Left ventricle myocardium inferior (tissue), 1 donor: ENCODE measurements at regions not wholly inside any gene's neighbourhood (a gene's known extent, or its start where the extent isn't known, plus 50 kb on each side); places are given as distances from the start of the nearest gene placed in this dataset.
"Not testable (repeated sequence)": the region's sequence is repeated elsewhere in the genome, so short reads cannot be mapped to it uniquely, and the experiment has no call there.

Experiments used
- DNase-seq: peaks from one replicate; pipeline ENCODE4 v3.0.0-alpha.2; 2020
- H3K27ac ChIP-seq: fragments of 200-600 bp; replicated peaks from 2 replicates; pipeline ENCODE4 v1.8.0; 2021
- H3K27me3 ChIP-seq: fragments of 200-600 bp; 2 replicates; pipeline ENCODE4 v1.8.0; 2021; ENCODE audit warnings: low read depth
- H3K36me3 ChIP-seq: fragments of 200-600 bp; 2 replicates; pipeline ENCODE4 v1.8.0; 2021
- H3K4me1 ChIP-seq: fragments of 200-600 bp; 2 replicates; pipeline ENCODE4 v1.8.0; 2021
- H3K4me3 ChIP-seq: fragments of 200-600 bp; 2 replicates; pipeline ENCODE4 v1.8.0; 2021; ENCODE audit warnings: mild to moderate bottlenecking, moderate library complexity
- H3K9me3 ChIP-seq: fragments of 200-600 bp; replicated peaks from 2 replicates; pipeline ENCODE4 v1.8.0; 2021
- CTCF ChIP-seq: fragments of 200-600 bp; IDR thresholded peaks from 2 replicates; pipeline ENCODE4 v1.8.0; 2021; ENCODE audit warnings: antibody characterized with exemption, mild to moderate bottlenecking, borderline replicate concordance
- intact Hi-C: fragments of 100-400 bp; cut with micrococcal nuclease; formaldehyde crosslinking; loops from one replicate; pipeline ENCODE4 v1.11.0; 2022
- donor health status: DM: no; HTN: yes; CAD: no; lungs with severe emphysema.

GRCh38 chr6:169117663-169118062 is 136.0 kb downstream of the THBS2 start:
- Histone ChIP-seq H3K4me3 (no peak overlapping the region), H3K27me3 (peaks cover 14% of the 10 kb centered on the region), H3K9me3 (peaks cover 7% of the 10 kb centered on the region), H3K27ac (no peak overlapping the region), H3K4me1 (no peaks in the 10 kb centered on the region), H3K36me3 (no peaks in the 10 kb centered on the region)
- intact Hi-C loops, result no loop called here
- TF ChIP-seq CTCF, result no peak
- no peak for DNase-seq

GRCh38 chr6:169115632-169116031 is 138.0 kb downstream of the THBS2 start:
- peaks cover 7% of the 10 kb centered on the region for H3K9me3 ChIP-seq
- peaks cover 24% of the 10 kb centered on the region for H3K27me3 ChIP-seq
- no peak for TF ChIP-seq CTCF
- no peaks in the 10 kb centered on the region for H3K4me1 ChIP-seq
- DNase-seq, result no peak
- intact Hi-C loops, result no loop called here
- H3K36me3 ChIP-seq, result no peaks in the 10 kb centered on the region
- H3K27ac ChIP-seq, result no peak overlapping the region
- H3K4me3 ChIP-seq, result no peak overlapping the region

- H3K36me3 ChIP-seq, H3K9me3 ChIP-seq, H3K27ac ChIP-seq, H3K4me3 ChIP-seq, intact Hi-C loops, DNase-seq, H3K4me1 ChIP-seq: not testable (repeated sequence)
- H3K27me3 ChIP-seq, result peaks cover 28% of the 10 kb centered on the region
Measured at GRCh38 chr6:169114632-169115031, 139.0 kb downstream of the THBS2 start.

- Histone ChIP-seq H3K9me3 (peaks cover 6% of the 10 kb centered on the region), H3K27me3 (peaks cover 16% of the 10 kb centered on the region), H3K4me1 (no peaks in the 10 kb centered on the region), H3K4me3 (no peak overlapping the region), H3K36me3 (no peaks in the 10 kb centered on the region), H3K27ac (no peak overlapping the region)
- no peak for TF ChIP-seq CTCF
- no peak for DNase-seq
- intact Hi-C loops, result no loop called here
Measured at GRCh38 chr6:169112483-169113320, 140.9 kb downstream of the THBS2 start.

- peaks cover 16% of the 10 kb centered on the region for H3K27me3 ChIP-seq
- no peak overlapping the region for H3K27ac ChIP-seq
- no peak overlapping the region for H3K4me3 ChIP-seq
- intact Hi-C loops, result no loop called here
- no peaks in the 10 kb centered on the region for H3K9me3 ChIP-seq
- no peaks in the 10 kb centered on the region for H3K4me1 ChIP-seq
- DNase-seq, result no peak
- H3K36me3 ChIP-seq, result no peaks in the 10 kb centered on the region
- no peak for TF ChIP-seq CTCF
Measured at GRCh38 chr6:169111203-169111602, 142.4 kb downstream of the THBS2 start.

GRCh38 chr6:169109411-169110220 is 144.0 kb downstream of the THBS2 start:
- H3K4me1 ChIP-seq, result no peaks in the 10 kb centered on the region
- H3K27me3 ChIP-seq, result peaks cover 16% of the 10 kb centered on the region
- no peak for TF ChIP-seq CTCF
- DNase-seq, result no peak
- H3K27ac ChIP-seq, result no peak overlapping the region
- no peak overlapping the region for H3K4me3 ChIP-seq
- no peaks in the 10 kb centered on the region for H3K36me3 ChIP-seq
- H3K9me3 ChIP-seq, result no peaks in the 10 kb centered on the region
- intact Hi-C loops, result no loop called here
